ENCODE measurements at regions not wholly inside any gene's neighbourhood (a gene's known extent, or its start where the extent isn't known, plus 50 kb on each side); places are given as distances from the start of the nearest gene placed in this dataset.
A peak's percentile ranks its signal among the peaks of the same experiment; 100 is the strongest.
"Not testable (repeated sequence)": the region's sequence is repeated elsewhere in the genome, so short reads cannot be mapped to it uniquely, and the experiment has no call there.

DNA sequence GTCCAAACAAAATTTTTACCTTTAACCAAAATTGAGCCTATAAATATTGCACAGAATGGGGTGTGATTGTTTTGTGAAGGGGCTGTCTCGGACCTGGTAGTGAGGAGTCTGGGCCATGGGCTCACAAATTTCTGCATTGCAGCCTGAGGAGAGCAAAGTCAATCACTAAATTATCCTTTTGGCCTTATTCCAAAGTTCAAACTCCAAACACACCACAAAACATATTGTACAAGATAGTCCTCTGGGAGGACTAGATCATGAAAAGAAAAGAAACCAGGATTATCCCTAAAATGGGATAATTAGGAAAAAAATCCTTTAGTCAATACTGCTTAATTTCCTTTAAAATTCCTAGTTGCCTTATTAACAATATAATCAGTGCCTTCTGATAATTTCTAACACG lies 115.5 kb downstream of the BUB3 start:
- no peak overlapping the region for H3K4me3 ChIP-seq (ENCODE audit: low read length)
- WGBS = 90% methylated on average over 2 of the region's 2 CpGs
- no peaks in the 10 kb centered on the region for H3K27me3 ChIP-seq (ENCODE audit: insufficient read depth, low read length)
- H3K9ac ChIP-seq (ENCODE audit: low read depth, low read length) = no peak overlapping the region
- no peaks in the 10 kb centered on the region for H3K36me3 ChIP-seq (ENCODE audit: insufficient read depth, low read length)
- peaks cover 10% of the 10 kb centered on the region for H3K4me1 ChIP-seq (ENCODE audit: insufficient read depth, low read length)
- no peak overlapping the region for H3K27ac ChIP-seq (ENCODE audit: low read depth, low read length)
- H3K9me3 ChIP-seq (ENCODE audit: insufficient read depth, low read depth, low read length) = no peaks in the 10 kb centered on the region

DNA sequence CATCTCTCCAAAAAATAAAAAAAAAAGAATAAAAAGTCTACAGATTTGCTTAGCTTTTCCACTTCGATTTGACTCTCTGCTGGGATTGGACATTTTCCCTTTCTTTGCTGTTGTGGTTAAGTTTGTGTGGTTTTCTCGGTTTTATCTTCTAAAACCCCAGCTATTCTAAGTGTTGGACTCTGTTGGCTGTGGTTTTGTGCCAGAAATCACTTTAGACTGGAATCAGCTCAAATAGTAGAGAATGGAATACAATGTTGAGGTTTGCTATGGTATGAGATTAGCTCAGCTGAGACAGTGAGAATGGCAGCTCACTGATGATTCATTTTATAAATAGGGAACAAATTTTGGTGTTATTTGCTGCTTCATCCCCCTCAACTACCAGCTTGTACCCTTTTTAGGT lies 116.0 kb downstream of the BUB3 start:
- no peaks in the 10 kb centered on the region for H3K9me3 ChIP-seq (ENCODE audit: insufficient read depth, low read depth, low read length)
- H3K27me3 ChIP-seq (ENCODE audit: insufficient read depth, low read length) = no peaks in the 10 kb centered on the region
- H3K36me3 ChIP-seq (ENCODE audit: insufficient read depth, low read length) = no peaks in the 10 kb centered on the region
- H3K27ac ChIP-seq (ENCODE audit: low read depth, low read length) = no peak overlapping the region
- H3K9ac ChIP-seq (ENCODE audit: low read depth, low read length) = no peak overlapping the region
- H3K4me3 ChIP-seq (ENCODE audit: low read length) = no peak overlapping the region
- H3K4me1 ChIP-seq (ENCODE audit: insufficient read depth, low read length) = peaks cover 10% of the 10 kb centered on the region
- 85% methylated on average over 1 of the region's 2 CpGs for WGBS

DNA sequence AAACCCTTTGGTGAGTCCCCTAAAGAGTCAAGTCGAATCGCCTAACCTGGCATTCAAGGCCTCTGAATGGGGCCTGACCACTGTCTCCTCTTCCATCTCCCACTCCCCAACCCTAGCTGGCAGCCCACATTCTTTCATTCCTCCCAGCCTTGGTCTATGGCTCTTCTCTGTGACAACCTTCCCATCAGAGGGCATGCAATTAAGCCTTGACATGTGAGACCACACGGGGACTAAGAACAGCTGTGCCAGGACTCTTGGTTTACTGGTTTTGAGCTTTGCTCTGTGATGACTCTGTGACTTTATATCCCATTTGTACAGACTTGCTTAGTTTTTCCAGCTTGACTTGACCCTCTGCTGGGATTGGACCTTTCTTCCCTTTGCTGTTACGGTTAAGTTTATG lies 116.6 kb downstream of the BUB3 start:
- Histone ChIP-seq H3K36me3 (ENCODE audit: insufficient read depth, low read length) (no peaks in the 10 kb centered on the region), H3K4me1 (ENCODE audit: insufficient read depth, low read length) (peaks cover 13% of the 10 kb centered on the region), H3K4me3 (ENCODE audit: low read length) (no peak overlapping the region), H3K9me3 (ENCODE audit: insufficient read depth, low read depth, low read length) (no peaks in the 10 kb centered on the region), H3K9ac (ENCODE audit: low read depth, low read length) (no peak overlapping the region), H3K27ac (ENCODE audit: low read depth, low read length) (no peak overlapping the region), H3K27me3 (ENCODE audit: insufficient read depth, low read length) (no peaks in the 10 kb centered on the region)
- WGBS = 95% methylated on average over 4 of the region's 4 CpGs

DNA sequence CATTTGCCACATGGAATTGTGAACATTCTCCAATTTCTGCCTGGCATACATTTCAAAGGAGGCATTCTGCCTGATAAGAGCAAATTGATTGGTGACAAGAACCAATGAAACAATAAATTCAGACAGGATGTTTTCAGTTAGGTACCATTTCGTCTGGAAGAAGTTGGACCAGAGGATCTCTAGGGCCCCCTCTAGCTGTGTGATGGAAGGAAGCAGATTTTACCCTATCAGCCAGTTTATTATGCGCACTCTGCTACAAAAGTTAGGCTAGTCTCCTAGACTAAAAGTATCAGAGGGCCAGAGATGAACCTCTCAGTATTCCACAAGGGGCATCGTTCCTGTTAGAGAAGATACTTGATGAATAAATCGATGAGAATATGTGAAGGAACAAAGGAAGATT lies 118.0 kb downstream of the BUB3 start:
- no peak overlapping the region for H3K4me3 ChIP-seq (ENCODE audit: low read length)
- no peaks in the 10 kb centered on the region for H3K9me3 ChIP-seq (ENCODE audit: insufficient read depth, low read depth, low read length)
- H3K27me3 ChIP-seq (ENCODE audit: insufficient read depth, low read length) = no peaks in the 10 kb centered on the region
- WGBS = 84% methylated on average over 4 of the region's 4 CpGs
- H3K27ac ChIP-seq (ENCODE audit: low read depth, low read length) = no peak overlapping the region
- H3K9ac ChIP-seq (ENCODE audit: low read depth, low read length) = no peak overlapping the region
- no peaks in the 10 kb centered on the region for H3K36me3 ChIP-seq (ENCODE audit: insufficient read depth, low read length)
- peaks cover 13% of the 10 kb centered on the region for H3K4me1 ChIP-seq (ENCODE audit: insufficient read depth, low read length)

DNA sequence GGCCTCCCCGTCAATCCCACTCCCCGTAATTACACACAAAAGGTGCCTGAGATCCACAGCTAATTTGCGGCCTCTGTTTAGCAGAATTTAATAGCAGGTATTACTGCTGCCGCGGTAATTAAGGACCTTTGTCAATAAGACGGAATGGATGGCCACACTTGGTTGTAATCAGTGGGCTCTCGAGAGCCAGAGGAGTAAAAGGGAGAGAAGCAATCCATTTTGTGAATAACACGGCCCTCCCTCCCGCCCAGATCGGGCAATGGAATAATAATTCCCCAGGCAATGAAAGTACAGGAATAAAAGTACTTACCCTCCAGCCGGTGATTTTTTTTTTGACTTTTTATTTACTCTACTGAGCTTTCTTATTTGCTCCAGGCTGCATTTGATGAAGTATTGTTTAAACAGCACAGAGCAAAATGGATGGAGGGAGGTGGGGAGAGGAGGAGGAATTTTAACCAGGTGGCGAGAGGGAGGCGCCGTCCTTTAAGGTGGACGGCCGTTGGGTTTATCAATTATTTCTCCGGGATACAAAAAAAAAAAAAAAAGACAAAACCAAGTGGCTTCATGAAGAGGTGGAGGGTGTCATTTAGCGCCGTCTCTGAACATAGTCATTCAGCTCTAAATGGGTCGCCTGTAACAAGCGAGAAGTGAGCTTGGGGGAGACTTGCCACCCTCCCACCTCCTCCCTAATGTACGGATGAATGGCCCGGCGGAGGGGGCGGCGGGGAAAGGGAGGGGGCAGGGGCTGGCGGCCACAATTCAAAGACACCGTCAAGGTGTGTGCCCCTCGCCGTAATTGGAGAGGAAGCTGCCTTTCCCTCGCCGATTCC lies 120.3 kb downstream of the BUB3 start:
- H3K4me1 ChIP-seq (ENCODE audit: insufficient read depth, low read length) = peaks cover 13% of the 10 kb centered on the region
- peak overlapping the region; percentile 25; the same call in 1 of the 2 replicates for H3K4me3 ChIP-seq (ENCODE audit: low read length)
- H3K27me3 ChIP-seq (ENCODE audit: insufficient read depth, low read length) = no peaks in the 10 kb centered on the region
- H3K9ac ChIP-seq (ENCODE audit: low read depth, low read length) = no peak overlapping the region
- no peaks in the 10 kb centered on the region for H3K9me3 ChIP-seq (ENCODE audit: insufficient read depth, low read depth, low read length)
- no peak overlapping the region for H3K27ac ChIP-seq (ENCODE audit: low read depth, low read length)
- no peaks in the 10 kb centered on the region for H3K36me3 ChIP-seq (ENCODE audit: insufficient read depth, low read length)
- WGBS = 83% methylated on average over 31 of the region's 32 CpGs

DNA sequence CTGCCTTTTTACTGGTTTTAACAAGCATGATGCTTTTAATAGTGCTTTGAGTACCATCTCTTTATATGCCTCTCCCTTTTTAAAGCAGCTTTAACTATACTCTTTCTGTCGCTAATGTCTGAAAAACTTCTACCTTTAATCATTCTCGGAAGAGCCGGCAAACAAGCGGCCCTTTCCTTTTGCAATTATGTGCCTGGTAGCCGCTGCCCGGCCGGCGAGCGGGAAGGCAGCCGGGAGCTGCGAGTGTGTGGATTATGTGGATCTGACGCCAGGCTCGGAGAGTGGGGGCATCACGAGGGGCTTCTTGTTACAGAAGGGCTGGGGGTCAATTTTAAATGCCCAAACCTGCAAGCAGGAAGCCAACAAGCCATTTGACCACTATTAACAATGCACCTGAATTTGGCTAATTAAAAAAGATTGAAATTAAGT lies 120.9 kb downstream of the BUB3 start:
- H3K36me3 ChIP-seq (ENCODE audit: insufficient read depth, low read length) = no peaks in the 10 kb centered on the region

DNA sequence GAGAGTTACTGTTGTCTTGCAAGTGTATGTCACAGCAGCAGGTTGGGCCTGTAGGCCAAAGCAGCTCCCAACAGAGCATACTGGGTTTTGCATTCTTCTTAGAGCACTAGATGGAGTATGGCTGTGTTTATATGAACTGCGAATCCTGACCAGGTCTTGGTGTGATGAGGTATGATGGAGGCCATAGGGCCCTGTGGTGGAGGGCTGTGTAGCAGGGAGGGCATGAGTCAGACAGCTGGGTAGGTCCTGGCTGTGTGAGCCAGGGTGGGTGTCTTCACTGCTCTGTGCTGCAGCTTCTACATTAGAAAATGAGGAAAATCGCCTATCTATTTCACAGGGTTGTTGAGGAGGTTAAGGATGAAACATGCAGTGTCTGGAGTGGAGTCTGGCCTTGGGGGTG lies 124.2 kb downstream of the BUB3 start:
- WGBS = 95% methylated on average over 2 of the region's 2 CpGs
- H3K27me3 ChIP-seq (ENCODE audit: insufficient read depth, low read length) = no peaks in the 10 kb centered on the region
- peaks cover 13% of the 10 kb centered on the region for H3K4me1 ChIP-seq (ENCODE audit: insufficient read depth, low read length)

More for the DNA sequence above, 120.9 kb downstream of the BUB3 start:
- no peaks in the 10 kb centered on the region for H3K27me3 ChIP-seq (ENCODE audit: insufficient read depth, low read length)
- H3K9ac ChIP-seq (ENCODE audit: low read depth, low read length) = no peak overlapping the region
- H3K27ac ChIP-seq (ENCODE audit: low read depth, low read length) = no peak overlapping the region
- no peaks in the 10 kb centered on the region for H3K9me3 ChIP-seq (ENCODE audit: insufficient read depth, low read depth, low read length)
- H3K4me3 ChIP-seq (ENCODE audit: low read length) = peak overlapping the region; percentile 25; the same call in 1 of the 2 replicates
- 86% methylated on average over 14 of the region's 14 CpGs for WGBS
- peaks cover 13% of the 10 kb centered on the region for H3K4me1 ChIP-seq (ENCODE audit: insufficient read depth, low read length)

DNA sequence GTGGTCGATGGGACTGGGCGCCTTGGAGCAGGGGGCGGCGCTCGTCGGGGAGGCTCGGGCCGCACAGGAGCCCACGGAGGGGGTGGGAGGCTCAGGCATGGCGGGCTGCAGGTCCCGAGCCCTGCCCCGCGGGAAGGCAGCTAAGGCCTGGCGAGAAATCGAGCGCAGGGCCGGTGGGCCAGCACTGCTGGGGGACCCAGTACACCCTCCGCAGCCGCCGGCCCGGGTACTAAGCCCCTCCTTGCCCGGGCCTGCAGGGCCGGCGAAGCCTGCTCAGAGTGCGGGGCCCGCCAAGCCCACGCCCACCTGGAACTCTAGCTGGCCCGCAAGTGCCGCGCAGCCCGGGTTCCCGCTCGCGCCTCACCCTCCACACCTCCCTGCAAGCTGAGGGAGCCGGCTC lies 129.2 kb downstream of the BUB3 start:
- not testable (repeated sequence) for H3K9ac ChIP-seq (ENCODE audit: low read depth, low read length); H3K27me3 ChIP-seq (ENCODE audit: insufficient read depth, low read length); H3K4me3 ChIP-seq (ENCODE audit: low read length); H3K9me3 ChIP-seq (ENCODE audit: insufficient read depth, low read depth, low read length); H3K4me1 ChIP-seq (ENCODE audit: insufficient read depth, low read length); H3K27ac ChIP-seq (ENCODE audit: low read depth, low read length); H3K36me3 ChIP-seq (ENCODE audit: insufficient read depth, low read length)
- 98% methylated on average over 35 of the region's 35 CpGs for WGBS

More for the DNA sequence above, 124.2 kb downstream of the BUB3 start:
- H3K36me3 ChIP-seq (ENCODE audit: insufficient read depth, low read length) = no peaks in the 10 kb centered on the region
- no peaks in the 10 kb centered on the region for H3K9me3 ChIP-seq (ENCODE audit: insufficient read depth, low read depth, low read length)
- H3K4me3 ChIP-seq (ENCODE audit: low read length) = no peak overlapping the region
- no peak overlapping the region for H3K9ac ChIP-seq (ENCODE audit: low read depth, low read length)
- no peak overlapping the region for H3K27ac ChIP-seq (ENCODE audit: low read depth, low read length)

DNA sequence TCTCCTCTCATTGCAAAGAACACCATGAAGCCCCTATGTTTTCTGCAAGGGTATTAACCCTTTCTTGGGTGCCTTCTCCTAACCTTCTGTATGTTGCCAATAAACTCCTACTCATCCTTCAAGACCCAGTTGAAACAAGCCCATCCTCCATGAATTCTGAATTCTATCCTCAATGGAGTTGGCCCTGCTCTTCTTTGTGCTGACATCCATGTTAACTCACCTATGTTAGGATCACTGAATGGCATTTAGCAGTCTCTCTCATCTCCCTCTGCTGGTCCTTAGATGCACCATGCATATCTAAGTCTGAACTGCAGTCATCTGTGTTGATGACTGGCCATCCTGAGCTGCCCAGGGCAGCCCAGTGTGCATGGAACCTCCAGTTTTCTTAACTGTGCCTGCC lies 129.8 kb downstream of the BUB3 start:
- H3K4me1 ChIP-seq (ENCODE audit: insufficient read depth, low read length) = no peaks in the 10 kb centered on the region
- H3K36me3 ChIP-seq (ENCODE audit: insufficient read depth, low read length) = no peaks in the 10 kb centered on the region
- H3K27ac ChIP-seq (ENCODE audit: low read depth, low read length) = no peak overlapping the region

DNA sequence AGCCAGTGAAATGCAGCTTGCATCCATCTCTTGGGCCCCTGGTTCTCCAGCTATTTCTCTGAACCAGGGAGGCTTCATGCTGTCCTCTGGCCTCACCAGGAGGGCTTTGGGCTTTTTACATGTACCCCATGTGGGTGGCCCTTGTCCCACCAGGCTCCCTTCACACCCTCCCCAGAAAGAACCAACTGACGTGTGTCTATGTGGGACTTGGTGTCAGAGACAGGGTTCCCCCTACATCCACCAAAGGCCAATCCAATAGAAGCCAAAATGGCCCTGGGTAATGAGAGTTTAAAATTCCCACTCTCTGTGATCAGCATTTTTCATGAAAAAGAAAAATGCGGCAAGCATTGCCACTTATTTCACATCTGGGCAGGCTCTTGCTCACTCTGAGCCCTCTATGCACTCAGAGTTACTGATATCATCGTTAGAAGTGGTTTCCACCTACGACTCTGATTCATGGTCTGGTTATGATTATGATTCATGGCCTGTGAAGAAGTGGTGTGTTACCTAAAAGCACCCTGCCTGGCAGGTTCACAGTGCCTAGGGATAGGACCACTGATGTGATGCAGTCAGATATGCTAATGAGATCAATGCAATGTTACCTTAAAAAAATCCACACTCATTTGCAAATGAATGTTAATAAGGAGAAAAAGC lies 133.5 kb downstream of the BUB3 start:
- Histone ChIP-seq H3K4me1 (ENCODE audit: insufficient read depth, low read length) (no peaks in the 10 kb centered on the region), H3K27me3 (ENCODE audit: insufficient read depth, low read length) (no peaks in the 10 kb centered on the region), H3K36me3 (ENCODE audit: insufficient read depth, low read length) (no peaks in the 10 kb centered on the region), H3K9me3 (ENCODE audit: insufficient read depth, low read depth, low read length) (0 out of 2 replicates have a peak, but pooled peaks cover 3% of the 10 kb centered on the region), H3K9ac (ENCODE audit: low read depth, low read length) (no peak overlapping the region), H3K4me3 (ENCODE audit: low read length) (no peak overlapping the region), H3K27ac (ENCODE audit: low read depth, low read length) (no peak overlapping the region)
- WGBS = 93% methylated on average over 4 of the region's 4 CpGs

More for the DNA sequence above, 129.8 kb downstream of the BUB3 start:
- no peaks in the 10 kb centered on the region for H3K9me3 ChIP-seq (ENCODE audit: insufficient read depth, low read depth, low read length)
- no peaks in the 10 kb centered on the region for H3K27me3 ChIP-seq (ENCODE audit: insufficient read depth, low read length)
- no peak overlapping the region for H3K9ac ChIP-seq (ENCODE audit: low read depth, low read length)
- H3K4me3 ChIP-seq (ENCODE audit: low read length) = no peak overlapping the region

DNA sequence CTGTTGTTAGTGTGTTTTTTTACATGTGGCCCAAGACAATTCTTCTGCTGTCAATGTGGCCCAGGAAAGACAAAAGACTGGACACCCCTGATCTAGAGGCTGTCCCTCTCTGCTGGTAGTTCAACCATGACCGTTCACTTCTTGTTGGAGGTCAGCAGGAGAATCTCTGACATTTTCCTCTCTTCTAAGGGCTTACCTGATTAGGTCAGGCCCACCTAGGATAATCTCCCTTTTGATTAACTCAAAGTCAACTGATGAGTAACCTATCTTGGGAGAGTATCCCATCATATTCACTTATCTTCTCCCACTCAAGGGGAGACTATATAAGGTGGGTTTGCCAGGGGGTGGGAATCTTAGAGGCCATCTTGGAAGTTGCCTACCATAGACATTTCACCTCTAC lies 135.2 kb downstream of the BUB3 start:
- WGBS = 97% methylated on average over 1 of the region's 1 CpG
- Histone ChIP-seq H3K9ac (ENCODE audit: low read depth, low read length) (no peak overlapping the region), H3K9me3 (ENCODE audit: insufficient read depth, low read depth, low read length) (0 out of 2 replicates have a peak, but pooled peaks cover 3% of the 10 kb centered on the region), H3K4me1 (ENCODE audit: insufficient read depth, low read length) (no peaks in the 10 kb centered on the region), H3K27ac (ENCODE audit: low read depth, low read length) (no peak overlapping the region), H3K4me3 (ENCODE audit: low read length) (no peak overlapping the region), H3K36me3 (ENCODE audit: insufficient read depth, low read length) (no peaks in the 10 kb centered on the region), H3K27me3 (ENCODE audit: insufficient read depth, low read length) (no peaks in the 10 kb centered on the region)

All from HUES64 (cell line).